Right lobe of liver (tissue), 6 donors: ENCODE measurements at regions not wholly inside any gene's neighbourhood (a gene's known extent, or its start where the extent isn't known, plus 50 kb on each side); places are given as distances from the start of the nearest gene placed in this dataset.
A peak's percentile ranks its signal among the peaks of the same experiment; 100 is the strongest.

Experiments used
- ATAC-seq, 4 donors: fragments of 200-7000 bp; cut with Tn5 transposase; one replicate each; pipeline ENCODE4 v1.9.1; 2020; ENCODE audit warnings: mild to moderate bottlenecking in 4 of 4, moderate library complexity in 4 of 4
- DNase-seq, 3 donors: peaks; one replicate each; pipeline ENCODE4 v3.0.0-alpha.2; 2020
- H3K27ac ChIP-seq, 3 donors: fragments of 200-600 bp; one replicate each; pipeline ENCODE4 v1.8.0; 2022
- H3K27me3 ChIP-seq, 2 donors: fragments of 200-600 bp; one replicate each; pipeline ENCODE4 v1.8.0; 2022
- H3K36me3 ChIP-seq, 4 donors: fragments of 200-600 bp; sonication (generic) in 1 of 4; one replicate each; pipeline versions ENCODE4 v1.5.1 to v1.8.0; 2017 to 2022; ENCODE audit warnings: control low read depth in 1 of 4
- H3K4me1 ChIP-seq, 4 donors: fragments of 200-600 bp; sonication (generic) in 1 of 4; one replicate each; pipeline versions ENCODE4 v1.5.1 to v1.8.0; 2017 to 2022; ENCODE audit warnings: control low read depth in 1 of 4
- H3K4me3 ChIP-seq, 3 donors: fragments of 200-600 bp; one replicate each; pipeline ENCODE4 v1.8.0; 2022
- H3K9me3 ChIP-seq, 4 donors: fragments of 200-600 bp; sonication (generic) in 1 of 4; one replicate each; pipeline versions ENCODE4 v1.5.1 to v1.8.0; 2017 to 2022; ENCODE audit warnings: control low read depth in 1 of 4
- POLR2A ChIP-seq: fragments of 450-650 bp; IDR thresholded peaks from one replicate; pipeline ENCODE4 v1.6.1; 2017; ENCODE audit warnings: antibody characterized with exemption, mild to moderate bottlenecking
- WGBS: methylation state at CpG from one replicate; pipeline ENCODE4 v1.1.6; 2018; ENCODE audit warnings: low coverage, low lambda C conversion rate; ENCODE audit not compliant: insufficient coverage; ENCODE audit errors: missing lambda C conversion rate; 5-methylcytosine and 5-hydroxymethylcytosine counted together
- intact Hi-C, 2 donors: fragments of 100-400 bp; cut with DNase I; formaldehyde crosslinking; loops; one replicate each; pipeline versions ENCODE4 v1.11.2 to v1.14.1; 2022
- TF ChIP-seq, protein P1 (sequence below), 4 donors: fragments of 200-600 bp in 3 of 4; fragments of 450-650 bp in 1 of 4; IDR thresholded peaks; one replicate each; pipeline versions ENCODE4 v1.5.1 to v1.8.0; 2016 to 2022; ENCODE audit warnings: antibody characterized with exemption in 4 of 4, mild to moderate bottlenecking in 2 of 4
- donor health status: DM: no; HTN: yes; CAD: no.
- donor health status: DM: no; HTN: no; CAD: no.
- donor health status: DM: no; HTN: no; CAD: no.
- donor health status: DM: no; HTN: yes; CAD: no.
- donor health status: DM: no; HTN: yes; CAD: no.

DNA sequence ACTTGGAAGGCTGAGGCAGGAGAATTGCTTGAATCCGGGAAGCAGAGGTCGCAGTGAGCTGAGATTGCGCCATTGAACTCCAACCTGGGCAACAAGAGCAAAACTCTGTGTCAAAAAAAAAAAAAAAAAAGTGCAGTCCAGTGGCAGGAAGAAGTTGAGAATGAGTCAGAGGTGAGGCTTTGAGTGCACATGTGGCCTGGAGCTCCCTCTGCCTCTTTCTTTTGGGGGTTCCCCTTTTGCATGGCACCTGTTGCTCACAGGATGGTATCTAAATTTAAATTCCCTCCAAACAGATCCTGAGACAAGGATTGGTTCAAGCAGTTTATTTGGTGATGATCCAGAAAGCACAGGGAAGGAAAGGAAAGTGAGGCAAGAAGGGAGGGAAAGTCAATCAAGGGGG is 151.4 kb upstream of the STX18 start:
- peak in 2 of 4 donors; percentile 43 to 63 for ATAC-seq

DNA sequence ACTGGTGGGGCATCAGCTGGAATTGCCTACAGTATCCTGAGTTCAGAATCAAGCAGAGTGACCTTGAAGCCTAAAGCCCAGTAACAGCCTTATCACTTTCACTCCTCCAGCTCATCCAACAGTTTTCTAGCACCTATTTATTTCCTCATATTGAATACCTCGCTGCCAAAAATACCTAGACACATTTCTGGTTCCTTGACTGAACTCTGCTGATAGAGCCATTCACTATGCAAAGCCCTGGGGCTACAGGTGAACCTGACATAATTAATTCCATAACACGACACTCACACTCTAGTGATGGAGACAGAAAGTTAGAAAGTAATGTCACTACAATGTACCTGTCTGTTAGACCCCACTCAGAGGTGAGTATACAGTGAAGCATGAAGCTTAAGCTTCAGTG is 149.0 kb upstream of the STX18 start:
- no peak overlapping the region for H3K27ac ChIP-seq
- TF ChIP-seq, protein P1, sequence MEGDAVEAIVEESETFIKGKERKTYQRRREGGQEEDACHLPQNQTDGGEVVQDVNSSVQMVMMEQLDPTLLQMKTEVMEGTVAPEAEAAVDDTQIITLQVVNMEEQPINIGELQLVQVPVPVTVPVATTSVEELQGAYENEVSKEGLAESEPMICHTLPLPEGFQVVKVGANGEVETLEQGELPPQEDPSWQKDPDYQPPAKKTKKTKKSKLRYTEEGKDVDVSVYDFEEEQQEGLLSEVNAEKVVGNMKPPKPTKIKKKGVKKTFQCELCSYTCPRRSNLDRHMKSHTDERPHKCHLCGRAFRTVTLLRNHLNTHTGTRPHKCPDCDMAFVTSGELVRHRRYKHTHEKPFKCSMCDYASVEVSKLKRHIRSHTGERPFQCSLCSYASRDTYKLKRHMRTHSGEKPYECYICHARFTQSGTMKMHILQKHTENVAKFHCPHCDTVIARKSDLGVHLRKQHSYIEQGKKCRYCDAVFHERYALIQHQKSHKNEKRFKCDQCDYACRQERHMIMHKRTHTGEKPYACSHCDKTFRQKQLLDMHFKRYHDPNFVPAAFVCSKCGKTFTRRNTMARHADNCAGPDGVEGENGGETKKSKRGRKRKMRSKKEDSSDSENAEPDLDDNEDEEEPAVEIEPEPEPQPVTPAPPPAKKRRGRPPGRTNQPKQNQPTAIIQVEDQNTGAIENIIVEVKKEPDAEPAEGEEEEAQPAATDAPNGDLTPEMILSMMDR (IDR thresholded peaks at IDR 0.05): no peak
- no peak for TF ChIP-seq POLR2A
- ATAC-seq (no peak), DNase-seq (no peak)
- no peaks in the 10 kb centered on the region for H3K36me3 ChIP-seq
- no peaks in the 10 kb centered on the region for H3K27me3 ChIP-seq
- no peaks in the 10 kb centered on the region for H3K9me3 ChIP-seq
- 72% methylated on average over 2 of the region's 2 CpGs for WGBS
- H3K4me1 ChIP-seq: no peaks in the 10 kb centered on the region
- no peak overlapping the region for H3K4me3 ChIP-seq
- intact Hi-C loops: no loop called here

More for the DNA sequence above, 151.4 kb upstream of the STX18 start:
- no peak overlapping the region for H3K4me3 ChIP-seq
- H3K4me1 ChIP-seq: no peaks in the 10 kb centered on the region
- H3K36me3 ChIP-seq: no peaks in the 10 kb centered on the region
- WGBS: 36% methylated on average over 2 of the region's 3 CpGs
- intact Hi-C loops: no loop called here
- TF ChIP-seq, protein P1 (IDR thresholded peaks at IDR 0.05): no peak
- no peak for TF ChIP-seq POLR2A
- H3K9me3 ChIP-seq: no peaks in the 10 kb centered on the region
- no peak overlapping the region for H3K27ac ChIP-seq
- H3K27me3 ChIP-seq: no peaks in the 10 kb centered on the region
- DNase-seq: no peak

DNA sequence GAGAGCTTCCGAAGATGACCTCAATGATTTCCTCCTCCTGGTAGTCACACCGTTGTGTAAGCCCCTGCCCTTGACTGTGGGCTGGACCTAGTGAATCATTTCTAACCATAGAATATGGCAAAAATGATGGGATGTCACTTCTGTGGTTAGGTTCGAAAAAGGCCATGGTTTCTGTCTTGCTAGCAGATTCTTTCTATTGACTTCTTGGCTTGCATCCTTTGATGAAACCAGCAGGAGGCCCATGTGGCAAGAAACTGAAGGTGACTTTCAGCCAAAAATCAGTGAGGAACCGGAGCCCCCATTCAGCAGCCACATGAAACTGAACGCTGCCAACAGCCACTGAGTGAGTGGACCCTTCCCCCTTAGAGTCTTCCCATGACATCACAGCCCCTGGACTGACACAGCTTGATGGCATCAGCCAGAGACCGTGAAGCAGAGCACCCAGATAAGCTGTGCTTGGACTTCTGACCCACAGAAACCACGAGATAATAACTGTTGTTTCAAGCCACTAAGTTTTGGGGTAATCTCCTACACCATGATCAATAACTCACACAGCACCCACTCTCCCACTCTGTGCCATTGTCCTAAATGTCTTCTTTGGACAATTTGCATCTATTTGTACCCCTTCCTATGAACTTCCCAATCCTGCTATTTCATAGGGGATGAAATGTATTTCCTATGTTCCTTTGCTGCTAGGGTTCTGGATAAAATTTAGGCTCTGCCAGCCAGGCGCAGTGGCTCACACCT is 148.0 kb upstream of the STX18 start:
- no peak for ATAC-seq

DNA sequence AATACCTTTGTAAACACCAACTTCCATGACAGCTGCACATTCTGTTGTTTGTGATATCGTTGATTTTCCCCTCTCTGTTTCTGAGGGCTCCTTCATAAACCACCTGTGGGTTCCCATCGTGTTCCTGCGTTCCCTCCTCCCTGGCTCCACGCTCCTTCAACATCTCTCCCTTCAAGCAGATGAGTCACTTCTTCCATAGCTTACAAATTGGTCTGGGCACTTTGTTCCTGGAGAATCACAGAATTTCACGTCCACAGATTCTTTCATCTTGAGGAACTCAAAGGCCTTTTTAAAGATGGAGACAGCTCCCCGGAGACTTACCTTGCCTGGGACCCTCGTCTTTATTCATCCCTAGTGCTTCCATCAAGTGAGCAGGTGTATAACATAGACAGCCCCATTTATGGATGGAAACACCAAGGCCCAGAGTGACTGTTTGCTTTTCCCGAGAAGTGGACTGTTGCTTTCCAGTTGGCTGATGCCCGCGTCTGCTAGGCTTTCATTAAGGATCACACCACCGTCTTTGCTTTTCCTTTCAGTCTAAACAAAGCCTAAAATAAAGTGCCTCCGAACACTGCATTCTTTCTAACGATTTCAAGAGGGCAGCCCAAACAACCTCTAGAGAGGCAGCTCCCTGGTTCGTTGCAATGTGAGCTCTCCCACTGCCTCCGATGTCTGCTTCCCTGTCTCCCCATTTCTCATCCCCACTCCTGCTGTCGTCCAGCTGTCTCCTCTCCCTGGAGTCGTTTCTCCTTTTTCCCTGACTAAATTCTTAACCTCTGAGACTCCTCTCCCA is 146.3 kb upstream of the STX18 start:
- WGBS: 73% methylated on average over 14 of the region's 17 CpGs
- intact Hi-C loops: no loop called here
- Histone ChIP-seq H3K9me3 (no peaks in the 10 kb centered on the region), H3K4me1 (no peaks in the 10 kb centered on the region), H3K4me3 (no peak overlapping the region), H3K27ac (no peak overlapping the region), H3K36me3 (no peaks in the 10 kb centered on the region), H3K27me3 (no peaks in the 10 kb centered on the region)
- TF ChIP-seq, protein P1 (IDR thresholded peaks at IDR 0.05): no peak
- no peak for TF ChIP-seq POLR2A
- DNase-seq (no peak), ATAC-seq (no peak)

More for the DNA sequence above, 148.0 kb upstream of the STX18 start:
- WGBS: 90% methylated on average over 4 of the region's 8 CpGs
- TF ChIP-seq POLR2A: no peak
- TF ChIP-seq, protein P1 (IDR thresholded peaks at IDR 0.05): no peak
- H3K4me1 ChIP-seq: no peaks in the 10 kb centered on the region
- intact Hi-C loops: no loop called here
- H3K27me3 ChIP-seq: no peaks in the 10 kb centered on the region
- H3K9me3 ChIP-seq: no peaks in the 10 kb centered on the region
- no peaks in the 10 kb centered on the region for H3K36me3 ChIP-seq
- no peak overlapping the region for H3K4me3 ChIP-seq
- H3K27ac ChIP-seq: no peak overlapping the region
- no peak for DNase-seq
